ENCODE measurements at regions not wholly inside any gene's neighbourhood (a gene's known extent, or its start where the extent isn't known, plus 50 kb on each side); places are given as distances from the start of the nearest gene placed in this dataset.
A peak's percentile ranks its signal among the peaks of the same experiment; 100 is the strongest.
"Not testable (repeated sequence)": the region's sequence is repeated elsewhere in the genome, so short reads cannot be mapped to it uniquely, and the experiment has no call there.

DNA sequence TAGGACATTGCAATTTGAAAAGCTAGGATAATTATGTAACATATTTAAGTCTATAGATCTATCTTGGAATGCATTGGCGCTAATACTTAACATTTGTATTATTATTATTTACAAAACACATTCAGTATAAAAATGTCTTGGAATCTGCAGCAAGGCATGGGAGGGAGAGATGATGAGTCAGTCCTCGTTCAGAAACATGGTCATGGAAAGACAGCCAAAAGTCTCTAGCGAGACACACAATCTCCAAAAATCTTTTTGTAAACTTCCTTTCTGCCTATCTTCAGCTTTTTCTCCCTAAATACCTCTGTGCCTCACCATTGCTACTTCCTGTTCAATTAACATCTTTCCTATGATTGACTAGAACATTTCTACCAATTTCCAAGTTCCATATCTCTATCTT is 188.4 kb upstream of the CACNA2D1 start:
- no peak for DNase-seq (ENCODE audit: extremely low read depth in 1 of 11, low read depth in 9 of 11, low spot score in 4 of 11)

DNA sequence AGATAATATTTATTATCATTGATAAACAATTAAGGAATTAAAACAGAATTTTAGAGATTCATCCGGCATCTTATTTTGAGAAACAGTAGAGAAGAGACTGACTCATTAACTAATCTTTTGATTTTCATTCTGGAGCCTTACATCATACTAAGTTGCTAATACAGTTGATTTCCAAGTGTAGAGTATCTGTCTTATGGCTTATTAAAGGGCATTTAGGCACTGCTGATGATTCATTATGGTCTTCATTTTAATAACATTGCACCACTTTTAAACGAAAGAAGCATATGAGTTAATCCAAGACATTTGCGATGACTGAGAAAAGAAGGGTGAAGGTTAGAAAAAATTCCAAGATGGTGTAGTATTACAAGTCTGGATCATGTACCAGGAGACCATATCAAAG is 186.0 kb upstream of the CACNA2D1 start:
- DNase-seq (ENCODE audit: extremely low read depth in 1 of 11, low read depth in 9 of 11, low spot score in 4 of 11): no peak

DNA sequence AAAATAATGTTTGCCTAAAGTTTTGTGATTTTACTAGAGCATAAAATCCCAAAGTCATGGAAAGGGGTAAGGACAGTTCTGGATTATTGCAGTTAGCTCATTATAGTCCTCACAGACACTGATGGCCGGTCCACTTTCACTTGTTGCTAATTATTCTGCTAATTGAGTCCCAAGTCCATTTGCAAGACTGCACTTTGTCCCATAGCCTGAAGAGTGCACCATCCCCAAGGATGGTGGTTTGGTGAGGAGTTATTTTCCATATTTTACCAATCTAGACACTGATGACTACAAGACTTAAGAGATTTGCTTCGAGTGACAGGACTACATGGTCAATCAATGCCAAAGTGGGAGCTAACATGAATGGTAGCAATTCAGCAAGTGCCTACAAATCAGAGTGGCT is 181.8 kb upstream of the CACNA2D1 start:
- DNase-seq (ENCODE audit: extremely low read depth in 1 of 11, low read depth in 9 of 11, low spot score in 4 of 11): no peak

DNA sequence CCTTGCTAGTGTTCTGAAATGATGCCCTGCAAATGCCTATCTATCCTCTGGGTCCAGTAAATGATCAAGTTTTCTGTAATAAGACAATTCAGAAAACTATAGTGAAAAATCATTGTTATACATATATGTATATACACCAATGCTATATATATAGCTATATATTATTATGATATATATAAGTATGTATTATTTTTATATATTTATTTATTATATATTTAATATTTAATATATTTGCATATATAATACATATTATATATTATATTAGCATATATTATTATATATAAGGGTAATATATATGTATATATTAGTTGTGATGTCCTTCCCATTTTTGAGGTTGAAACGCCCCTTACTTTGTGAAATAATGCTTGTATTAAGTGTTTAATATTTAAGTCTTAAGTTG is 181.4 kb upstream of the CACNA2D1 start:
- DNase-seq (ENCODE audit: extremely low read depth in 1 of 11, low read depth in 9 of 11, low spot score in 4 of 11): no peak

DNA sequence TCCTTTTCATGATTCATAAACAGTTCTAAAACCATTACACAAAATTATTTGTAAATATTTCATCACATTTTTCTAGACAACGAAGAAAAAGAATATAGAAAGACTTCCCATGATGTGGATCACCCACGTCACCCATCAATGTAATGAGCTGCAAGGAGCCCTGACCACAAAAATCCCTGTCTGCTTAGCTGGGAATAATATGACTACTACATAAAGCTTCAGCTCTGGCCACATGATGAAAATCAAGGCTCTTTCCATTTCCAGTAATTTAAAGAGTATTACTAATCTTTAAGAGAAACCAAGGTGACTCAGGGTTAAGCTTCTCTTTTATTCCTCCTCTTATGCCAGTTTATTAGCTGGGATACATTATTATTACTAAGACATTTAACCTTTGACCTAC is 180.8 kb upstream of the CACNA2D1 start:
- no peak for DNase-seq (ENCODE audit: extremely low read depth in 1 of 11, low read depth in 9 of 11, low spot score in 4 of 11)

DNA sequence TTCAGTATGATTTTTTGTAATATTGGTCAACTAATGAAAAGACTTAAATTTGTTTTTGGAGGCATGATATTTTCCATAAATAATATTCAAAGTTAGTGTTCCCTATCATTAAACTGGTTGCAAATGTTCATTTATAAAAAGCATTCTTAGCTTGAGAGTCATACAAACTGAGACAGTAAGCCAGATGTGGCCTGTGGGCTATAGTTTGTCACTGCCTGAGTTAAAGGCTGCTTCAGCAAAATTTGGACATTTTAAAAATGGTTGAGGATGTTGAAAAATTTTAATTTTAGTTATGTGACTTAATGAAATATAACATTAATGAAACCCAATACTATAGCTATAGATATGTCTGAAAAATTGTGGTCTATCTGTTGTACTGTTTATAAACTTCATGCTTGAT is 180.2 kb upstream of the CACNA2D1 start:
- DNase-seq (ENCODE audit: extremely low read depth in 1 of 11, low read depth in 9 of 11, low spot score in 4 of 11): no peak

DNA sequence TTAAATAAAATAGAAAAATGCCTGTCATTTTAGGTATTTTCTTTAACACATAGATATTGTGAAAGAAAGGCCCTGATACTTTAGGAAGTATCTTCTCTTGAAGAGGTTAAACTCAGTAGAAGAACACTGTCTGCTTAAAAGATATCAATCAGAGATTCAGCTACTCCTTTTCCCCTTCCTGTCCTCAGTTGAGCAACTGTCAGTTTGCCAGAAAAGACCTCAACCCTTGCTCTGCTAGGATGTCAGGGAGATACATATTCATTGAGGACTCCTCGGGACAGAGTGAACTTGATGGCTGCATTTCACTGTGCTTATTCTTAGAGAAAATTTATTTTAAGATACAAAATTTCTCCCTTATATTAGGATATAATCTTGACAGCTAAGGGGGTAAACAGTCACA is 173.6 kb upstream of the CACNA2D1 start:
- DNase-seq (ENCODE audit: extremely low read depth in 1 of 11, low read depth in 9 of 11, low spot score in 4 of 11): no peak

DNA sequence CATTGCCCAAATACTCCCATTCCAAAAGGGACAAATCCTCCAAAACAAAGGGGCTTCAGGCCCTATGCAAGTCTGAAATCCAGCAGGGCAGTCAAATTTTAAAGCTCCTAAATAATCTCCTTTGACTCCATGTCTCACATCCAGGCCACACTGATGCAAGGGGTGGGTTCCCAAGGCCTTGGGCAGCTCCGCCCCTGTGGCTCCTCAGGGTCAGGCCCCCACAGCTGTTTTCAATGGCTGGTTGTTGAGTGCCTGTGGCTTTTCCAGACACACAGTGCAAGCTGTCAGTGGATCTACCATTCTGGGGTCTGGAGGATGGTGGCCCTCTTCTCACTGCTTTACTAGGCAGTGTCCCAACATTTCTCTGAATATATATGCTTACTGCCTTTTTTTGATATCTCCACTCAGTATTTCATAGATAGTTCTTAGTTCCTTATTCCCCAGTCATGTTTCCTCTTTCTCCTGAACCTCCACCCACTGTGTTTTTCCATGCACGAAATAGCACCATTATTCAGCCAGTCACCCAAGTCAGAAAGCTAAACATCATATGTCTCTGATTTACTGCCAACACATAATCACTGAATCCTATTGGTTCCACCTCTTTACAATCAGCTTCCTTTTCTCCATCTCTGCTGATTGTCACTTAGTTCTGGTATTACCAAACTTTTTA is 172.6 kb upstream of the CACNA2D1 start:
- no peak for DNase-seq (ENCODE audit: extremely low read depth in 1 of 11, low read depth in 9 of 11, low spot score in 4 of 11)

DNA sequence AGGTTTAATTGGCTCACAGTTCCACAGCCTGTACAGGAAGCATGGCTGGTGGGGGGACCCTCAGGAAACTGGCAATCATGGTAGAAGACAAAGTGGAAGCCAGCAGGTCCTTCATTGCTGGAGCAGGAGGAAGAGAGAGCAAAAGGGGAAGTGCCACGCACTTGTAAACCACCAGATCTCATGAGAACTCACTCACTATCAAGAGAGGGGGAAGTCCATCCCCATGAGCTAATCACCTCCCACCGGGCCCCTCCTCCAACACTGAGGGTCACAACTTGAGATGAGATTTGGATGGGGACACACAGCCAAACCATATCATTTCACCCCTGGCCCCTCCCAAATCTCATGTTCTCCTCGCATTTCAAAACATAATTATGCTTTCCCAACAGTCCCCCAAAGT is 171.9 kb upstream of the CACNA2D1 start:
- no peak for DNase-seq (ENCODE audit: extremely low read depth in 1 of 11, low read depth in 9 of 11, low spot score in 4 of 11)

DNA sequence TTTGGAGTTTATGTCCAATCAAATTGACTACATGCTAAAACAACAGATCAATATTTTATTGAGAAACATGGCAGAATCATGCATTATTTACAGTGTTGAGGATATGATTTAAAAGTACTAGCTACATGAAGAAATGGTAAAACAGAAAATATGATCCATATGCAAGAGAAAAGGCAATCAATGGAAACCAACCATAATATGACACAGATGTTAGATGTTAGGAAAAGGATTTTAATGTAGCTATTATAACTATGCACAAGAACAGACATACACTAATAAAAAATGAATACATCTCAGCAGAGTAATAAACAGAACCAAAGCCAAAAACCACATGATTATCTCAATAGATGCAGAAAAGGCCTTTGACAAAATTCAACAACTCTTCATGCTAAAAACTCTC is 166.2 kb upstream of the CACNA2D1 start:
- DNase-seq (ENCODE audit: extremely low read depth in 1 of 11, low read depth in 9 of 11, low spot score in 4 of 11): no peak

DNA sequence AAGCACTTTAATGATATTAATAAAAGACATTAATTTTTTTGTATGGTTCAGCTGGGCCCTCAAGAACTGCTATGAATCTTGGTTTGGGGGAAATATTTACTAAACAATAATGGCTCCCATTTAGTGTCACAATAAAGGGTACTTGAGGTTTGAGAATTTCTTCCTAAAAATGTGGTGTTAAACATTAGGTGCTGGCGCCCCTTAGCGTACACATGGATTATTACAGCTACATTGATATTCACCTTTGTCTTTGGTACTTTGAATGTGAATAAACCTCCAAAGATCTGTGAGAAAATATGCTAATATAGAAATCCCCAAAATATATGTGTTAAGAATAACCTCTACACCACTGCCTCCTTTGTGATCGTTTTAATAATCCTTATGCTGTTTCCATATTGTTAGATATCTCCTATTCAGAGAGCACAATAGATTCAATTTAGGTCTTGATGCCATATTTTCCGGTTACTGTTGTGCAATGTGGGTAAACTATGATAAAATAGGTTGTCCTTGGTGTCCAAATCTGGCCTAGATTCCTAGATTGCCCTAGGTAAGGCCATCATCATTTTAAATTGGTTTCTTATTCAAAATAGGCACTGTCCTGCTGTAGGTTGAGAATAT is 161.8 kb upstream of the CACNA2D1 start:
- DNase-seq (ENCODE audit: extremely low read depth in 1 of 11, low read depth in 9 of 11, low spot score in 4 of 11): peak in 4 of 11 donors; percentile 14 to 21 (median 17)

DNA sequence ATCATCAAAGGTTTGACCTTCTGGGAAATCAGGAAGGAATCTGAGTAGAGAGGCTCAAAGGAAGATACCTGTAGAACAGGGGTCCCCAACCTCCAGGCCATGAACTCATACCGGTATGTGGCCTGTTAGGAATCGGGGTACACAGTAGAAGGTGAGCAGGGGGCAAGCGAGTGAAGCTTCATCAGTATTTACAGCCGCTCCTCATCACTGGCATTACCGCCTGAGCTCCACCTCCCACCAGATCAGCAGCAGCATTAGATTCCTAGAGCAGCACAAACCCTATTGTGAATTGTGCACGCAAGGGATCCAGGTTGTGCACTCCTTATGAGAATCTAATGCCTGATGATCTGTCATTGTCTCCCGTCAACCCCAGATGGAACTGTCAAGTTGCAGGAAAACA is 158.5 kb upstream of the CACNA2D1 start:
- no peak for DNase-seq (ENCODE audit: extremely low read depth in 1 of 11, low read depth in 9 of 11, low spot score in 4 of 11)

DNA sequence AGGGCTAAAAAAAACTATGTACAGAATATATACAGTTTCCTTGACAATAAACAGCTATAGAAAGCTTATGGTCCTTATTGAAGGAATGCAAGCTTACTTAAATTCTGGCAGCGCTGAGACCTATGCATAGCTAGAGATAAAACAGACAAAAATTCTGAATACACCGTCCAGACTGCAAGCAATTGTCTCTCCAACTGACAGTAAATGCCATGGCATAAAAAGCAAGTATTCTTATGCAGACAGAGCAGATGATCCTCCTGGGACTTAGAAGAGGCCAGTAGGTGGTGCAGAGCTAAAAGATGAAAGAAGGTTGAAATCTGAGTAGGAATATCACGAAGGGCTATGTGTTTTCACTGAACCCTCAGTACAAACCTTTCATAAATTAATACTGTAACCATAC is 157.0 kb upstream of the CACNA2D1 start:
- DNase-seq (ENCODE audit: extremely low read depth in 1 of 11, low read depth in 9 of 11, low spot score in 4 of 11): no peak

DNA sequence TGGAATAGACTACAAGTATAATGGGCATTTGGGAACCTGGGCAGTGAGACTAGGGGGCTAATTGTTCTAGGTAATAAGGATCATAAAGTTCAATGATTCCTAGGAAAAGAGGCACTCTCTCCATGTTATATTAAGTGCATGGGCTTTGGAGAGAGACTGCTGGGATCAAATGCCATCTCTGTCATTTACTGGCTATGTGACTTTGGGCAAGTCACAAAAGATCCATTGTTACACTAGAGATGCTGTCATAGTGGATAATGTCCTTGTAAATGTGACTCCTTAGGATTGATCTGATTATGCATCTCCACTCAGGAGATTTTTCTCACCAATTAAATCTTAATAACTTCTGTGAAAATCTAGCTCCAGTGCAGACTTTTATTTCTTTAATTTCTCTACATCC is 156.3 kb upstream of the CACNA2D1 start:
- no peak for DNase-seq (ENCODE audit: extremely low read depth in 1 of 11, low read depth in 9 of 11, low spot score in 4 of 11)

DNA sequence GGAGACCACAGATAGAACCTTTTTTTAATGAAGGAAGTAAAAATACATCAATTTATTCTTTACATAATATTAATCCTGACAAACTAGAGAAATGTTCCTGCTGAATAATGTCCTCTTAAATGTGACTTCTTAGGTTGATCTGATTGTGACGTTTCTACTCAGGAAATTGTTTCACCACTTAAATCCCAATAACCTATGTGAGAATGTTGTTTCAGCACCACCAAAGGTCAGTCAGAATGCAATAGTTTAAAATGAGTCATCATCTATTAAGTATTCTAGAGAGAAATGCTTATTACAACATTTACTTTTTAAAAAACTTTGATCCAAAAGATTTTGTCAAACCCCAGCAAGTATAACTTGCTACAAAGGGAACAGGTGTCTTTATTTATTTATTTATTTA is 155.4 kb upstream of the CACNA2D1 start:
- DNase-seq (ENCODE audit: extremely low read depth in 1 of 11, low read depth in 9 of 11, low spot score in 4 of 11): no peak

DNA sequence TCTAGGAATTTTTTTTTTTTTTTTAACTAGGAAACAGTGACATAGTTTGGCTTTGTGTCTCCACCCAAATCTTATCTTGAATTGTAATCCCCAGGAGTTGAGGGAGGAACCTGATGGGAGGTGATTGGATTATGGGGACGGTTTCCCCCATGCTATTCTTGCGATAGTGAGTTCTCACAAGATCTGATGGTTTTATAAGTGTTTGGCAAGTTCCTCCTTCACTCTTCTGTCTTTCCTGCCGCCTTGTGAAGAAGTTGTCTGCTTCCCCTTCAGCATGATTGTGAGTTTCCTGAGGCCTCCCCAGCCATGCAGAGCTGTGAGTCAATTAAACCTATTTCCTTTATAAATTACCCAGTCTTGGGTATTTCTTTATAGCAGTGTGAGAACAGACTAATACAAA is 152.2 kb upstream of the CACNA2D1 start:
- not testable (repeated sequence) for DNase-seq (ENCODE audit: extremely low read depth in 1 of 11, low read depth in 9 of 11, low spot score in 4 of 11)

DNA sequence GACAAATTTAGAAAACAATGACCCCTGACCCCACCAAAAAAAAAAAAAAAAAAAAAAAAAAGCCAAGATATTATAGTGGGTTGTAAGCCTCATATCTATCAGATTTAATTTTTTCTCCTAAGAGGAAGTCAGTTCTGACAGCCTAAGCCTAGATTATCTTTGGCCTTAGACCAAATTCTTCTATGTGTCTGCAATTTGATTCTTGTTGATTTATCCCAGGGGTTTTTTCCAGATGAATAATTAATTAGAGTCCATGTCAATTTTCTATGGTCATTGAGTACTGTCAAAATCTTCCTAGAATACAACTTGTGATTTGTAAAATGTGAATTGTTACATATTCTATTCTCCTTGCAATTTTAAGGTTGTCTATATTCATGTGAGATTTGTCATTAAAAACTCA is 151.6 kb upstream of the CACNA2D1 start:
- DNase-seq (ENCODE audit: extremely low read depth in 1 of 11, low read depth in 9 of 11, low spot score in 4 of 11): no peak

DNA sequence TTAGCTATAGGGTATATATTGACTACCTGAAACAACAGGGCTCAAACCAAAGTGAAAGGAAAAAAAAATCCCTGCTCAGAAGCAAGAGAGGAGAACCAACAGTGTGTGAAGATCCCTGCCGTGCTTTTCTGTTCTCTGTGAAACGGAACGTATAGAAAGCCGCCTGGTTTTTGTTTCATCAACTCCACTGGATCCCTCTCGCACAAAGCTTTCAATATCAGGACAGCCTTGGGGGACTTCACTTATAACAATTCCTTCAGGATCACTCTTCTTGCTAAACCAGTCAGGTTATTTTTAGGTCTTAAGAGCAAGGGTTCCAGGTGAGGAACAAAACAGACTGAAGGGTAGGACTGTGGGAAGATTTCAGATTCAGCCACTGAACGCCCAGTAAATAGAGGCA is 151.1 kb upstream of the CACNA2D1 start:
- no peak for DNase-seq (ENCODE audit: extremely low read depth in 1 of 11, low read depth in 9 of 11, low spot score in 4 of 11)

DNA sequence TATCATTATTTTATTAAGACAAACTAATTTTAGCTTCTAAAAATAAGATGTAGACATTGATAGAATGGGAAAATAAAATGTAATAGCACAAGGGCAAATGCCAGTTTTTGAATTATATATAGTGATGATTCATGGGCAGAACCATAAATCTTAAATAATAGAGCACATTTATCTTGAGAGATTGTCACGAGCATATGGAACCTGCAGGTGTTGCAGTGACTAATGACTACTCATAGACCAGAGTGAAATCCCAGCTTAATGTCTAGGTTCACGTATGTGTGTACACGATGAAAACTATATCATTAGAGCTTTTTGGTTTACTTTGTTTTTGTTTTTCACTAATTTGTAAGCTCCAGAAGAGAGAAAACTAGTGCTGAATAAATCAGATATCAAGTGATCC is 150.2 kb upstream of the CACNA2D1 start:
- no peak for DNase-seq (ENCODE audit: extremely low read depth in 1 of 11, low read depth in 9 of 11, low spot score in 4 of 11)

DNA sequence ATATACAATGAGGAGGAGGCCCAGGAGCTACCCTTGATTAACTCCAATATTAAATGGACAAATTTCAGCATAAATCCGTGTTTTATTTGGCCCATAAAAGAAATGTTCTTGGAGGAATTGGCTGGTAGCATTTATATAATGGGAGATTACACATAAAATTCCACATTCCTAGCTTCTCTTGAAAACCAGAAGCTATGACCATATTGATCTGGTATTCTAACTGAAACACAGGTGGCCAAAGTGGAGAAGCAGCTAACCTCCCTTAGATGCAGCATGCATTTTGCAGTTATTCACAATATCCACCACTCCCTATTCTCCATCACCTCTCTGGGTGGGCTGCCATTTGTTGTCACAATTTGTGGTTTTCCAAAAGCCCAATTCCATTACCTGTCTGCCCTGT is 148.8 kb upstream of the CACNA2D1 start:
- no peak for DNase-seq (ENCODE audit: extremely low read depth in 1 of 11, low read depth in 9 of 11, low spot score in 4 of 11)

DNA sequence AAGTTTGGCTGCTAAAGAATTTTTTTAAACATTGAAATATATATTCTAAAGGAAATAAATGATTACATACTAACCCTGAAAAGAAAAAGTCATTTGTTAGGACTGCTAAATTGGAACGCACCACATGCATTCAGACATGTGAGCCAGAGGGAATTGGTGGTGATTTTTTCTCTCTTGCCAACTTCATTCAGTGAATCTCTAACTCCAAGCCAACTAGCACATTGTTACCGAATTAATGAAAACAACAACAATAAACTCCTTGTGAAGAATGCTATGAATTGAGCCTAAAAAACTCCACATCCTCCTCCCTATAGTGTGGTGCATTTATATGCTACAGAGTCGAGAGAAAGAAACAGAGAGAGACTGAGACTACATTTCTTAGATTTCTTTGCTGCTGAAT is 135.5 kb upstream of the CACNA2D1 start:
- no peak for DNase-seq (ENCODE audit: extremely low read depth in 1 of 11, low read depth in 9 of 11, low spot score in 4 of 11)
